ENCODE measurements at regions not wholly inside any gene's neighbourhood (a gene's known extent, or its start where the extent isn't known, plus 50 kb on each side); places are given as distances from the start of the nearest gene placed in this dataset.

GRCh38 chr22:48340727-48341709 is 1486.7 kb downstream of the BRD1 start:
- TF ChIP-seq RAD21 (IDR thresholded peaks at IDR 0.05; ENCODE audit: low read depth) (no peak), CTCF (IDR thresholded peaks at IDR 0.05 in 2 of 3, conservative IDR thresholded peaks at IDR 0.05 in 1 of 3; ENCODE audit: borderline replicate concordance in 1 of 3, insufficient read depth in 1 of 3, low read depth in 2 of 3, low read length in 2 of 3) (no peak), SIN3A (IDR thresholded peaks at IDR 0.05; ENCODE audit: low read depth) (no peak), EZH2phosphoT487 (IDR thresholded peaks at IDR 0.05; ENCODE audit: borderline replicate concordance) (no peak), EZH2 (IDR thresholded peaks at IDR 0.05) (no peak), POLR2AphosphoS5 (IDR thresholded peaks at IDR 0.05; ENCODE audit: low read depth, low read length) (no peak), YY1 (IDR thresholded peaks at IDR 0.05; ENCODE audit: extremely low read depth, insufficient replicate concordance, low read depth, low read length) (no peak), MAX (IDR thresholded peaks at IDR 0.05) (no peak), REST (IDR thresholded peaks at IDR 0.05; ENCODE audit: low read depth) (no peak), ZBTB33 (IDR thresholded peaks at IDR 0.05; ENCODE audit: extremely low read depth, insufficient replicate concordance, low read length) (no peak), POLR2A (IDR thresholded peaks at IDR 0.05; ENCODE audit: borderline replicate concordance, extremely low read depth, insufficient read depth, insufficient read length) (no peak)
